Right ventricle myocardium superior (tissue), 1 donor: ENCODE measurements at regions not wholly inside any gene's neighbourhood (a gene's known extent, or its start where the extent isn't known, plus 50 kb on each side); places are given as distances from the start of the nearest gene placed in this dataset.
A peak's percentile ranks its signal among the peaks of the same experiment; 100 is the strongest.

Source experiments
- ATAC-seq: fragments of 200-7000 bp; cut with Tn5 transposase; one replicate; pipeline ENCODE4 v1.9.1; 2020; ENCODE audit warnings: mild to moderate bottlenecking; ENCODE audit not compliant: poor library complexity
- DNase-seq: peaks from one replicate; pipeline ENCODE4 v3.0.0-alpha.2; 2020
- intact Hi-C: fragments of 100-400 bp; cut with DNase I; formaldehyde crosslinking; loops from one replicate; pipeline ENCODE4 v1.11.2; 2022
- donor health status: DM: no; HTN: yes; CAD: no; lungs with severe emphysema.

DNA sequence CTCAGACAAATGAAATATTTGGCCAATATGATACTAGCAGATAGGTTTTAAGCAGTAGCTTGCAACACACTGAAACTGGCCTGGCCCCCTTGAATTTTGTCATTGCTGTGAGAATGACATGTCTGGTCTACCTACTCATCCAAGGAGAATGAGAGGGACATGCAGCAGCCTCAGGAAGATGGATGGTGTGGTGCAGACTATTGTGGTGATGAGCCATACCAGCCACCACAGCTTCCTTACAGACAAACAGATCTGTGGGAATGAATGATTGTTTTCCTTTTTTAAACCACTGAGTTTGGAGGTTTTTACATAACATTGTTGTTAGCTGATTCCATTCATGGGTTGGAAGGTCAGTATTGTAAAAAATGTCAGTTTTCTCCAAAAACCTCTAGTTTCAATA is 133.7 kb upstream of the POU1F1 start:
- intact Hi-C loops = no loop called here
- ATAC-seq = no peak
- DNase-seq = no peak

- intact Hi-C loops = no loop called here
- DNase-seq (no peak), ATAC-seq (no peak)
Measured at GRCh38 chr3:87398168-87398801, 121.9 kb upstream of the POU1F1 start.

GRCh38 chr3:87397211-87397610 is 120.8 kb upstream of the POU1F1 start:
- ATAC-seq (no peak), DNase-seq (no peak)

DNA sequence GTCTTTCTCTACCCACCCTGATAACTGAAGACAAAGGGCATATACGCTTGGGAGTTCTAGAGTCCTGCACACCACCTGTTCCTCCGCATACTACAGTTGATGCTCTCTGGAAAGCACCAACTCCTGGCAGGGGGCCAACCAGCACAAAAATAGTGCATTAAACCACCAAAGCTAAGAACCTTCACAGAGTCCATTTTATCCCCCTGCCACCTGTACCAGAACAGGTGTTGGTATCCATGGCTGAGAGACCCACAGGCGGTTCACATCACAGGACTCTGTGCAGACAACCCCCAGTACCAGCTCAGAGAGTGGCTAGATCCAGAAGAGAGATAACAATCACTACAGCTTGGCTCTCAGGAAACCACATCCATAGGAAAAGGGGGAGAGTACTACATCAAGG is 114.4 kb upstream of the POU1F1 start:
- no peak for ATAC-seq
- intact Hi-C loops = no loop called here
- DNase-seq = no peak

More at GRCh38 chr3:87397211-87397610, 120.8 kb upstream of the POU1F1 start:
- intact Hi-C loops = no loop called here

DNA sequence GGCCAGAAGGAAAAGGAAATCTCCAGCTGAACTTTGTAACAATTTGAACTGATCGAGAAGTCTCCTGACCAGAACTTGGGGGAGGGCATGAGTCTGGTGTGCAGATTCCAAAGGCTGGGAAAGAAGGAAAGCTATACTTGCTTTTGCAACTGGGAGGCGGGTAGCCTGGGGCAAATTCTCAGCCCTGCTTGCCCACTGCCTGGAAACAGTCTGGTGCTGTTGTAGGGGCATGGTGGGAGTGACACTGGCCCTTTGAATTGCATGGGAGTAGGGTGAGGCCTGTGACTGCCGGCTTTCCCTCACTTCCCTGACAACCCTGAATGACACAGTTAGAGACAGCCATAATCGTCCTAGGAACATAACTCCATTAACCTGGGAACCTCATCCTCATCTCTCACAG is 114.0 kb upstream of the POU1F1 start:
- ATAC-seq = no peak
- intact Hi-C loops = no loop called here
- no peak for DNase-seq

- DNase-seq (peak; percentile 27), ATAC-seq (no peak)
- intact Hi-C loops = no loop called here
Measured at GRCh38 chr3:87375231-87375682, 98.9 kb upstream of the POU1F1 start.

DNA sequence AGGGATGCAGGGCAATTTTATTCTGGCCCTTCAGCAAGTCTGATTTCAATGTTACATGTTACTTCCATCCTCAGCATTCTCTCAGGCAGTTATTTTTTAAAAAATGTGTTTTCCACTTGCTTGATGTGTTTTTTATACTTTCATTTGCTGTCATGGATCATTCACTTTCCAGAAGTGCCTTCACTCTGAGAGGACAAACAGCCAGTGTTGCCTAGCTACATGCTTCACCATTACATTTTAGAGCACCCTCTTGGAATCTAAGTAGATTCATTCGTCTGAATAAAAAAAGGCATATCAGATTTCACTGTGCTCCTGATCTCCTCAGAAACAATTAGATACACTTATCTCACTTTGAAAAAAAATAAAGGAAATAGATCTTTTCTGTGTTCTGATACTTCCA is 93.6 kb upstream of the POU1F1 start:
- ATAC-seq (no peak), DNase-seq (no peak)
- intact Hi-C loops = no loop called here

- ATAC-seq (no peak), DNase-seq (no peak)
- intact Hi-C loops = no loop called here
Measured at GRCh38 chr3:87367736-87368135, 91.4 kb upstream of the POU1F1 start.

GRCh38 chr3:87363721-87364120 is 87.3 kb upstream of the POU1F1 start:
- ATAC-seq = no peak
- no peak for DNase-seq
- intact Hi-C loops = no loop called here

GRCh38 chr3:87361956-87362355 is 85.6 kb upstream of the POU1F1 start:
- intact Hi-C loops = no loop called here
- no peak for DNase-seq
- no peak for ATAC-seq

DNA sequence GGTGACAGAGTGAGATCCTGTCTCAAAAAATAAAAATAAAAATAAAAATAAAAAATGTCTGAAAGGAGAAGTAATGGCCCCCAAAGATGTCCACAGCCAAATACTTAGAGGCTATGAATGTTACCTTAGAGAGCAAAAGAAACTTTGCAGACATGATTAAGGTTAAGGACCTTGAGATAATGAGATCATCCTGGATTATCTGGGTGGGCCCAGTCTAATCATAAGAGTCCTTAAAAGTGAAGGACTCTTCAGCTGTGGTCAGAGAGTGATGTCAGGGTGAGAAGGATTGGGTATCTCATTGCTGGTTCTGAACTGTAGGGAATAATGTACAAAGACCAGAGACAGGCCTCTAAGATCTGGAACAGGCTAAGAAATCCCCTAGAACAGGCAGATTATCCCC is 84.9 kb upstream of the POU1F1 start:
- intact Hi-C loops = no loop called here
- no peak for DNase-seq
- ATAC-seq = no peak

DNA sequence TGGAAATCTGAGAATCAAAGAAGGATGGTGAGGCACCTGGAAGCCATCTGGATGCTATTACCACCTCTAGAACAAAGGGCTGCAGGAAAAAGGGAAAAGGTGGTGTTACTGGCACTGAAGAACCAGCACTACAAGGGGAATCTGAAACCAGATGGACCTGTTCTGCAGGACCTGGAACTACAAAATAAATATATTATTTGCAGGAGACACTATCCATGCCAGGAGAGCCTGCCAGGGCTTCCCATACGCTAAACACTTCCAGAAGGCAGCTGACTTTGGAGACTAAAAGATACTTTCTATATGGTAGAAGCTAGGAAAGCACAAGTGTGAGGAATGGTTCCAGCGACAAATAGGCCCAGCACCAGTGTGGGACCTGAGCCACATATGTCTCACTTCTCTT is 83.4 kb upstream of the POU1F1 start:
- ATAC-seq (no peak), DNase-seq (no peak)
- intact Hi-C loops = loop anchor here (10.0 kb wide), 1 partner anchor 755 kb away; no protein-coding TSS in a partner anchor

DNA sequence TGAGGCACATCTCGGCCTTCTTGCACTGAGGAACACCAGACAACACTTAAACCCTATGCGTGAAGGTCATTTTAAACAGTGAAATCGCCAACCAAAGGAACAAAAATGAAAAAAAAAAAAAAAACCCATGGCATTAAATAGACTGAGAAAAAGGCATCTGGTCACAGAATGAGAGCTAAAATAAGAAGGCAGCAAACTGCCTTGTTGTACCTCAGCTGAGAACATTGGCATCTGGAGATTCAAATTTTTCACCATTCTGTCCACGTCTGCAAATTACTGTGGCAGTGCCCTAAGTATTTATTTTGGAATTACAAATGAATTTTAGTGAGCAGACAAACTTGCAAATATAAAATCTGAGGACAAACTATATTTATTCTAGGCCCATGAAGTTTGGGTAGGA is 82.6 kb upstream of the POU1F1 start:
- DNase-seq (no peak), ATAC-seq (no peak)
- intact Hi-C loops = loop anchor here (10.0 kb wide), 1 partner anchor 756 kb away; no protein-coding TSS in a partner anchor

GRCh38 chr3:87358066-87358465 is 81.7 kb upstream of the POU1F1 start:
- intact Hi-C loops = loop anchor here (10.0 kb wide), 1 partner anchor 757 kb away; no protein-coding TSS in a partner anchor
- no peak for DNase-seq
- no peak for ATAC-seq

GRCh38 chr3:87354398-87354797 is 78.0 kb upstream of the POU1F1 start:
- DNase-seq (no peak), ATAC-seq (no peak)
- intact Hi-C loops = loop anchor here (5.0 to 10.0 kb wide), 2 partner anchors 653 to 760 kb away; no protein-coding TSS in a partner anchor

GRCh38 chr3:87351937-87352336 is 75.6 kb upstream of the POU1F1 start:
- intact Hi-C loops = loop anchor here (5.0 to 10.0 kb wide), 2 partner anchors 655 to 763 kb away; no protein-coding TSS in a partner anchor
- DNase-seq (no peak), ATAC-seq (no peak)

DNA sequence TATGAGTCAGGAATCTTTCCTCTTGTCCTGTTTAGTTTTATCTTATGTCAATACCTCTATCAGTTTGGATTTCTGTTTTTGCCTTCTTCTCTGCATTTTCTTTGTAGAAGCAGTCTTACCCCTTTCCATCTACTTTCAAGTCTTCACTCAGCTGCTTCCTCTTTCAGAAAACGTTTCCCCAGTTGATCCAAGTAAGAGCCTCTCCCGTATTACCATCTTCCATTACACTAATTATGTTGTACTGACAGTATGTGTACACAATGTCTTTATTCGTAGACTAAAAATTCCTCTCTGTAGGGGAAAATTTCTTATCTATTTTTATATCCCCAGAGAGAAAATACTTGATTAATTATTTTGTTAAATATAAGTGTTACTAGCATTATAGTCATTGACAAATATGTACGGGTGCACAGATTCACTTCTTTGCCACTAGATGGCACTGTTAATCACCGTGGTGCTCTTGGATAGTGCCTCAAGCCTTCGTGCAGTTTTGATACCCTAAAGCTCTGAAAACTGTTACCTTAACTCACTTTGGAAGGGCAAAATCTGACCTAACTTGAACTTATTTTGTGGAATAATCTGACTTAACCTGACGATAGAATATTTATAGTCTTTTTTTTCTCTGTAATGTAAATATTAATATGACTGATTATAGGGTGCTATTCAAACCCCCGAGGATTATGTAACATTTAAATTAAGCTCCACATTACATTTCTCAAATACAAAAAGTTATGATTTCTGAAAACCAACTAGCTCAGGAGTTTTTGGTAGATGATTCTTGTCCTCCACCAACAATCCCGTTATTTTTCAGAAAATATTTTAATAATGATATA is 74.2 kb upstream of the POU1F1 start:
- ATAC-seq (peak; percentile 67), DNase-seq (no peak)
- intact Hi-C loops = loop anchor here (5.0 to 10.0 kb wide), 2 partner anchors 657 to 764 kb away; no protein-coding TSS in a partner anchor

DNA sequence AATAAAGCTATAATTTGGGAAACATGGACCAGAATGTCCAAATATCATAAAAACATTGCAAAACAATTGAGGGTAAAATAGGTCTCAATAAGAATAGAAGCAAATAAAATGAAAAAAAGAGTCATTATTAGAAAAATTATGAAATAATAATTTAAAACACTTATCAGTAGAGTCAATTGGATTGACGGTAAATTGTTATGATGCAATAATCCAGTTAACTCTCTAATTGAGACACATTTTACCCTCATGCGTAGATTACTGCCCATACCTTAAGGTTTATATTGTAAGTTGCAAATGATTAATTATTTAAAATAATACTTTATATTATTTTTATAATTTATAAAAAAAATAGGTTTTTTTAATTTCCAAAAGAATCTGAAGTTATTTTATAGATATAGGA is 73.4 kb upstream of the POU1F1 start:
- ATAC-seq = no peak
- intact Hi-C loops = loop anchor here (5.0 to 10.0 kb wide), 2 partner anchors 657 to 765 kb away; no protein-coding TSS in a partner anchor
- no peak for DNase-seq

DNA sequence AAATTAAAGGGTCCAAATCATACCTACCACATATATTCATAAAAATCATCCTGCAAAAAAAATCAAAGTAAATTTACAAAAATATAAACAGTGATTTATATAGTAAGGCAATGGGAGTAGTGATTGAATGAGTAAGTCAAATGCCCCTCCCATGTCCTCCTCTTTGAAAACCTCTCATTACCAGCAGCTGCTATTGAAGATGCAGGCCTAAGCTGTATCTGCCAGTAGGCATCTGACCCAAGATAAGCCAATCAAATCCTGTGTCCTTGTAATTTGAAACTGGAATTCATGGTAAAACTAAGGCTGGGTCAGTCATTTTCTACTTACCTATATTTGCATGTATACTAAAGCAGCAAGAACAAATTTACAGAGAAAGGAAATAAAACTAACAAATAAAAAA is 60.4 kb upstream of the POU1F1 start:
- intact Hi-C loops = no loop called here
- ATAC-seq (no peak), DNase-seq (no peak)

GRCh38 chr3:87335931-87336330 is 59.5 kb upstream of the POU1F1 start:
- no peak for DNase-seq
- intact Hi-C loops = no loop called here
- no peak for ATAC-seq
